ENCODE measurements at regions not wholly inside any gene's neighbourhood (a gene's known extent, or its start where the extent isn't known, plus 50 kb on each side); places are given as distances from the start of the nearest gene placed in this dataset.

DNA sequence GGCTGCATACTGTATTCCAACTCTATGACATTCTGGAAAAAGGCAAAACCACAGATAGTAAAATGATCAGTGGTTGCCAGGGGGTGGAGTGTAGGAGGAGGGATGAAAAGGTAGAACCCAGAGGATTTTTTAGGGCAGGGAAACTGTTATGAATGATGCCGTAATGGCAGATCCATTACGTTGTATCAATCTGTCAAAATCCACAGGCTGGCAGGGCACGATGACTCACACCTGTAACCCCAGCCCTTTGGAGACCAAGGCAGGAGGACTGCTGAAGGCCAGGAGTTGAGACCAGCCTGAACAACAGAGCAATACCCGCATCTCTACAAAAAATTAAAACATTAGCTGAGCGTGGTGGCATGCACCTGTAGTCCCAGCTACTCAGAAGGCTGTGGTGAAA lies 91.8 kb downstream of the RMI2 start:
- Histone ChIP-seq H3K36me3 (ENCODE audit: insufficient read depth, insufficient read length, low read length) (no peaks in the 10 kb centered on the region), H3K27me3 (ENCODE audit: insufficient read depth, insufficient read length) (no peaks in the 10 kb centered on the region), H3K9me3 (ENCODE audit: insufficient read depth, low read length) (peaks cover 19% of the 10 kb centered on the region; the same call in 1 of the 2 replicates), H3K4me3 (ENCODE audit: insufficient read length, low read depth) (no peak overlapping the region), H3K4me1 (ENCODE audit: insufficient read depth, insufficient read length) (peaks cover 2% of the 10 kb centered on the region), H3K9ac (ENCODE audit: insufficient read length, low read depth) (no peak overlapping the region)
- TF ChIP-seq SUZ12 (IDR thresholded peaks at IDR 0.05; ENCODE audit: extremely low read depth, insufficient read depth, insufficient read length) = no peak
- no peak for TF ChIP-seq YY1 (IDR thresholded peaks at IDR 0.05; ENCODE audit: insufficient read depth, insufficient read length)
- no peak for TF ChIP-seq ZNF274 (IDR thresholded peaks at IDR 0.05; ENCODE audit: low read depth, low read length)
- DNase-seq (ENCODE audit: low read depth, low spot score) = no peak

DNA sequence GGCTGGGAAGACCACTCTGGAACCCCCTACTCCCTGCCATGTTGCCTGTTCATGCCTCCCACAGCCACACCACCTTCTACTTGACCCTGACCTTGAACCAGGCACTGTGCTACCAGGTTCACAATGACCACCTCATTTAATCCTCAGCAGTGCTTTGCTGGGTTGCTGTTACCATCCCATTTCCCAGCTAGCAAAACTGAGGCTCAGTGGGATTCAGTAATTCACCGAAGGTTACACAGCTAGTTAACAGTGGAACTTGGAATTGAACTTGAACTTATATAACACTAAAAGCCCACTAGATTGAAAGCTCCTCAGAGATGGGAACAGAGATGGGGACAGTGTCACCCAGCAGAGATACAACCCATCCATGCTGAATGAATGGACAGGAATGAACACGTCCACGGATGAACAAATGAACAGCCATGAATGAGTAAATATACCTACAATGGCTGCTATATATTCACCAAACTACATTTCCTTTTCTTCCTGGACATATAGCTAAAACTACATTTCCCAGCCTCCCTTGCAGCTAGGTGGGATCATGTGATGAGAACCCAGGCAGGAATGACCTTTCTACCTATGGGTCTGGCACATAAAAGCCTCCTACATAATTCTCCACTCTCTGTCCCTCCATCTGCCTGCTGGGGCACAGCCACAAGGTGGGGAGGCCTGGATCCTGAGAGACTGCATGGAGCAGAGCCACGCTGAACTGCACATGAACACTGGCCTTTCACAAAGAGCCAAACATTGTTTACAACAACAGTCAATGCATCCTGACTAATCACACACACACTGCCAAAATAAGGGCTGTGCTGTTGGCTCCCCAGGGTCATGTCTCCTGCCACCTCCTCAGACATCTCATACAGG lies 94.8 kb downstream of the RMI2 start:
- peaks cover 19% of the 10 kb centered on the region; the same call in 1 of the 2 replicates for H3K9me3 ChIP-seq (ENCODE audit: insufficient read depth, low read length)
- TF ChIP-seq ZNF274 (IDR thresholded peaks at IDR 0.05; ENCODE audit: low read depth, low read length) (no peak), SUZ12 (IDR thresholded peaks at IDR 0.05; ENCODE audit: extremely low read depth, insufficient read depth, insufficient read length) (no peak), YY1 (IDR thresholded peaks at IDR 0.05; ENCODE audit: insufficient read depth, insufficient read length) (no peak)
- peaks cover 2% of the 10 kb centered on the region for H3K4me1 ChIP-seq (ENCODE audit: insufficient read depth, insufficient read length)
- no peaks in the 10 kb centered on the region for H3K27me3 ChIP-seq (ENCODE audit: insufficient read depth, insufficient read length)
- H3K36me3 ChIP-seq (ENCODE audit: insufficient read depth, insufficient read length, low read length) = no peaks in the 10 kb centered on the region
- no peak overlapping the region for H3K4me3 ChIP-seq (ENCODE audit: insufficient read length, low read depth)
- H3K9ac ChIP-seq (ENCODE audit: insufficient read length, low read depth) = no peak overlapping the region
- no peak for DNase-seq (ENCODE audit: low read depth, low spot score)

DNA sequence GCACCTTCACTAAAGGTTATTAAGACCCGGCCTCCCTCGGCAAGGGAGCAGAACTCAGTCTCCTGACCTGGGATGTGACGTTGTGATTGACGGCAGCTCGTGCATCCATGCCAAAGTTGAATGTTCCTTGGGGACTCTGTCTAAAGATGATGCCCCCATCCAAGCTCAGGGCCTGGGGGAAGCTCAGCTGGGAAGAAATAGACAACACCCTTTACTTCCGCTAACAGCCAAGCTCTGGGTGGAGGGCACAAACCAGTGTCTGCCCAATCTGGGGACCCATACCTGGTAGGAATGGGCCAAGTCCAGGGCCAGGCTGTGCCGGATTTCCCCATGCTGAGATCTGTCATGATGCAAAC lies 95.4 kb downstream of the RMI2 start:
- no peak for TF ChIP-seq YY1 (IDR thresholded peaks at IDR 0.05; ENCODE audit: insufficient read depth, insufficient read length)
- no peak for TF ChIP-seq SUZ12 (IDR thresholded peaks at IDR 0.05; ENCODE audit: extremely low read depth, insufficient read depth, insufficient read length)
- no peak for TF ChIP-seq ZNF274 (IDR thresholded peaks at IDR 0.05; ENCODE audit: low read depth, low read length)
- no peak overlapping the region for H3K9ac ChIP-seq (ENCODE audit: insufficient read length, low read depth)
- no peaks in the 10 kb centered on the region for H3K4me1 ChIP-seq (ENCODE audit: insufficient read depth, insufficient read length)
- H3K27me3 ChIP-seq (ENCODE audit: insufficient read depth, insufficient read length) = no peaks in the 10 kb centered on the region
- H3K9me3 ChIP-seq (ENCODE audit: insufficient read depth, low read length) = peaks cover 19% of the 10 kb centered on the region; the same call in 1 of the 2 replicates
- H3K36me3 ChIP-seq (ENCODE audit: insufficient read depth, insufficient read length, low read length) = no peaks in the 10 kb centered on the region
- no peak overlapping the region for H3K4me3 ChIP-seq (ENCODE audit: insufficient read length, low read depth)
- no peak for DNase-seq (ENCODE audit: low read depth, low spot score)

DNA sequence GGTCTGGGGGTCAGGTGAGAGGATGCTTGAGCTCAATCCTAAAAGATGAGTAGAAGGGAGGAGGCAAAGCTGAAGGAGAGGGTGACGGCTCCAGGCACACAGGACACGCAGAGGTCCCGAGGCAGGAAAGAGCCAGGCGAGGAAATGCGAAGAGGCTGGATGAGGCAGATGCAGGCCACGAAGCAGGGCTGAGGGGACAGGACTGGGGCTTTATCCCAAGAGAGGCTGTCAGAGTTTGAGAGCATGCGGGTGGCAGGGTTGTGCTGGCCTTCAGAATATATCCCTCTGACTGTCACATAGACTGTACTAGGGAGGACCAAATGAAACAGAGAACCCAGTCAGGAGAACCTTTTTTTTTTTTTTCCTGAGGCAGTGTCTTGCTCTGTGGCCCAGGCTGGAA lies 100.2 kb downstream of the RMI2 start:
- no peak for TF ChIP-seq SUZ12 (IDR thresholded peaks at IDR 0.05; ENCODE audit: extremely low read depth, insufficient read depth, insufficient read length)
- no peak for TF ChIP-seq ZNF274 (IDR thresholded peaks at IDR 0.05; ENCODE audit: low read depth, low read length)
- TF ChIP-seq YY1 (IDR thresholded peaks at IDR 0.05; ENCODE audit: insufficient read depth, insufficient read length) = no peak

DNA sequence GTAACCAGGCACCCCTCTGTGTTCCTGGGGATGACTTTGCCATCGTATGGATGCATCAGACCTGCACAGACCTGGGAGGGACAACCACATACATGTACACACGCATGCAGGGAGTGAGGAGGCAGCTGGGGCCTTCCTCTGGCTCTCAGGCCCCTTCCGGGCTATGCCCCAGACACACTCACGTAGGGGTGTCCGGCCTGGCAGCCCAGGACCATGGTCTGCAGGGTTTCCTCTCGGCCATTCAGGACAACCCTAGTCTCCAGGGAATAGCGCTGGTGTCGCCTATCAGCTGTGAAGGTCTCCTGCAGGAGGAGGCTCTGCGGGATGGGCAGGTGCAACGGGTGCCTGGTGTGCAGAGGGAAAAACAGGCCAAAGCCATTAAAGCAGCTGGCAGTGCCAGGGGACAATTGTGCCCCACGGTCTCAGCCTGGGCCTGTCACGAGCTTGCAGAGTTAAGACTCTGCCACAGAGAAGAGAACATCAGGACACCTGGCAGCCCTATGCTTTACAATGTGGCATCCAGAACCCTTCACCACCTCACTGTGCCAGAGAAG lies 101.4 kb downstream of the RMI2 start:
- H3K9me3 ChIP-seq (ENCODE audit: insufficient read depth, low read length) = peaks cover 1% of the 10 kb centered on the region; the same call in 1 of the 2 replicates
- no peak for DNase-seq (ENCODE audit: low read depth, low spot score)
- no peaks in the 10 kb centered on the region for H3K27me3 ChIP-seq (ENCODE audit: insufficient read depth, insufficient read length)
- no peak overlapping the region for H3K9ac ChIP-seq (ENCODE audit: insufficient read length, low read depth)
- TF ChIP-seq SUZ12 (IDR thresholded peaks at IDR 0.05; ENCODE audit: extremely low read depth, insufficient read depth, insufficient read length) (no peak), ZNF274 (IDR thresholded peaks at IDR 0.05; ENCODE audit: low read depth, low read length) (no peak), YY1 (IDR thresholded peaks at IDR 0.05; ENCODE audit: insufficient read depth, insufficient read length) (no peak)
- no peak overlapping the region for H3K4me3 ChIP-seq (ENCODE audit: insufficient read length, low read depth)
- no peaks in the 10 kb centered on the region for H3K4me1 ChIP-seq (ENCODE audit: insufficient read depth, insufficient read length)
- no peaks in the 10 kb centered on the region for H3K36me3 ChIP-seq (ENCODE audit: insufficient read depth, insufficient read length, low read length)

More for the DNA sequence above, 100.2 kb downstream of the RMI2 start:
- DNase-seq (ENCODE audit: low read depth, low spot score) = no peak
- Histone ChIP-seq H3K36me3 (ENCODE audit: insufficient read depth, insufficient read length, low read length) (no peaks in the 10 kb centered on the region), H3K4me1 (ENCODE audit: insufficient read depth, insufficient read length) (no peaks in the 10 kb centered on the region), H3K4me3 (ENCODE audit: insufficient read length, low read depth) (no peak overlapping the region), H3K27me3 (ENCODE audit: insufficient read depth, insufficient read length) (no peaks in the 10 kb centered on the region), H3K9ac (ENCODE audit: insufficient read length, low read depth) (no peak overlapping the region), H3K9me3 (ENCODE audit: insufficient read depth, low read length) (peaks cover 10% of the 10 kb centered on the region; the same call in 1 of the 2 replicates)

DNA sequence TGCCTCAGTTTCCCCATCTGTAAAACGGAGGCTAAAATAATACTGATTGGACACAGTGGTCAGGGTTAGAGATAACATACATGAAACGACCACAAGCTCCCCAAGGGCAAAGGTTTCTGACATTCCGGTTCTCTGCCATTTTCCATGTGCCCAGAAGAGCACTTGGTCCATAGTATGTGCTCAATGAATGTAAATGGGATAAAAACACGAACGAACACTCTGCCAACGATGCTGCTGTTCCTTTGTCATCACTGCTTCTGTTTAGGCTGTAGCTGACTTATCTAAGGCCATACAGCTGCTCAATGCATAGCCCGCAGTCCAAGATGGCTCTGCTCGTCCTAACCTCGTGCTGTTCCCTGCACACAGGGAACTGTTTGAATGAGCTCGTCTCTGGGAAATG lies 102.0 kb downstream of the RMI2 start:
- Histone ChIP-seq H3K36me3 (ENCODE audit: insufficient read depth, insufficient read length, low read length) (no peaks in the 10 kb centered on the region), H3K4me3 (ENCODE audit: insufficient read length, low read depth) (no peak overlapping the region), H3K9ac (ENCODE audit: insufficient read length, low read depth) (no peak overlapping the region), H3K27me3 (ENCODE audit: insufficient read depth, insufficient read length) (no peaks in the 10 kb centered on the region), H3K9me3 (ENCODE audit: insufficient read depth, low read length) (no peaks in the 10 kb centered on the region), H3K4me1 (ENCODE audit: insufficient read depth, insufficient read length) (no peaks in the 10 kb centered on the region)
- DNase-seq (ENCODE audit: low read depth, low spot score) = no peak
- no peak for TF ChIP-seq YY1 (IDR thresholded peaks at IDR 0.05; ENCODE audit: insufficient read depth, insufficient read length)
- TF ChIP-seq SUZ12 (IDR thresholded peaks at IDR 0.05; ENCODE audit: extremely low read depth, insufficient read depth, insufficient read length) = no peak
- no peak for TF ChIP-seq ZNF274 (IDR thresholded peaks at IDR 0.05; ENCODE audit: low read depth, low read length)

DNA sequence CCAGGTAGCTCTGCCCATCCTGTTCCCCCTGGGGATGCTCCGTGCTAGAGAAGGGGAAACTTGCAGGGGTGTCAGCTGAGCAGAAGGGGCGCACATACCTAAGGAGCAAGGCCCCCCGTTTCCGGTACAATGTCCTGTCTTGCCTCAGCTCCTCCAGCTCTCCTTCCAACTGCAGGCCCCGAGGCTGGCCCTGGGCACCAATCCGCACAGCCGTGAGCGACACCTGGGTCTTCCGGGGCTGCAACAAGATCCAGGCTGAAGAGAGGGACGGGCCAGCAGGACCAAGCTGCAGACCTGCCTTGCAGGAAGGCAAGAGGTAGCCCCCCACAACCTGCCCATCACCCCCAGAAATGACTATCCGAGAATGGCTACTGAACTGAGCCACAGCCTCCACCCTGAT lies 102.6 kb downstream of the RMI2 start:
- Histone ChIP-seq H3K36me3 (ENCODE audit: insufficient read depth, insufficient read length, low read length) (no peaks in the 10 kb centered on the region), H3K9ac (ENCODE audit: insufficient read length, low read depth) (no peak overlapping the region), H3K9me3 (ENCODE audit: insufficient read depth, low read length) (no peaks in the 10 kb centered on the region), H3K4me1 (ENCODE audit: insufficient read depth, insufficient read length) (no peaks in the 10 kb centered on the region), H3K27me3 (ENCODE audit: insufficient read depth, insufficient read length) (no peaks in the 10 kb centered on the region), H3K4me3 (ENCODE audit: insufficient read length, low read depth) (no peak overlapping the region)
- TF ChIP-seq ZNF274 (IDR thresholded peaks at IDR 0.05; ENCODE audit: low read depth, low read length) (no peak), SUZ12 (IDR thresholded peaks at IDR 0.05; ENCODE audit: extremely low read depth, insufficient read depth, insufficient read length) (no peak), YY1 (IDR thresholded peaks at IDR 0.05; ENCODE audit: insufficient read depth, insufficient read length) (no peak)
- DNase-seq (ENCODE audit: low read depth, low spot score) = no peak
